Psoas muscle (tissue), 7 donors: ENCODE measurements at regions not wholly inside any gene's neighbourhood (a gene's known extent, or its start where the extent isn't known, plus 50 kb on each side); places are given as distances from the start of the nearest gene placed in this dataset.

Source experiments
- ATAC-seq, 4 donors: fragments of 200-7000 bp; cut with Tn5 transposase; one replicate each; pipeline ENCODE4 v1.9.1; 2020; ENCODE audit warnings: moderate library complexity in 3 of 4, mild to moderate bottlenecking in 2 of 4
- DNase-seq, 2 donors: peaks; one replicate each; pipeline ENCODE4 v3.0.0-alpha.2; 2020
- H3K27ac ChIP-seq: fragments of 200-600 bp; one replicate; pipeline ENCODE4 v1.8.0; 2022
- H3K27me3 ChIP-seq, 3 donors: fragments of 200-600 bp in 1 of 3; one replicate each; pipeline versions ENCODE4 v1.6.1 to v1.8.0; 2013 to 2022; ENCODE audit warnings: low read length in 2 of 3, mild to moderate bottlenecking in 2 of 3, moderate library complexity in 1 of 3; ENCODE audit not compliant: insufficient read depth in 3 of 3
- H3K36me3 ChIP-seq, 2 donors: fragments of 200-600 bp in 1 of 2; one replicate each; pipeline versions ENCODE4 v1.6.1 to v1.8.0; 2013 to 2022; ENCODE audit warnings: low read depth in 1 of 2, mild to moderate bottlenecking in 1 of 2, moderate library complexity in 1 of 2; ENCODE audit not compliant: insufficient read depth in 1 of 2
- H3K4me1 ChIP-seq: fragments of 200-600 bp; one replicate; pipeline ENCODE4 v1.8.0; 2022
- H3K4me3 ChIP-seq: fragments of 200-600 bp; one replicate; pipeline ENCODE4 v1.8.0; 2022; ENCODE audit warnings: mild to moderate bottlenecking
- H3K9me3 ChIP-seq: fragments of 200-600 bp; one replicate; pipeline ENCODE4 v1.8.0; 2022
- WGBS, 3 donors: extraction: QIAGEN DNeasy Blood & Tissue Kit; methylation state at CpG; one replicate each; pipeline versions ENCODE4 v1.1.6 to v1.1.7; 2013; 5-methylcytosine and 5-hydroxymethylcytosine counted together
- intact Hi-C, 2 donors: fragments of 100-400 bp; cut with DNase I; formaldehyde crosslinking; loops; one replicate each; pipeline versions ENCODE4 v1.11.0 to v1.14.2; 2022
- TF ChIP-seq, protein P1 (sequence below): fragments of 200-600 bp; IDR thresholded peaks from one replicate; pipeline ENCODE4 v1.8.0; 2022; ENCODE audit warnings: antibody characterized with exemption
- donor health status: healthy with polysubstance abuse.
- donor health status: DM: no; HTN: no; CAD: no; lungs with moderate emphysema.
- donor health status: Bipolar disorder and iron deficiency.
- donor health status: healthy.
- donor health status: DM: yes; HTN: yes; CAD: no.
- donor health status: DM: no; HTN: no; CAD: no.
- donor health status: DM: yes; HTN: yes; CAD: no.

DNA sequence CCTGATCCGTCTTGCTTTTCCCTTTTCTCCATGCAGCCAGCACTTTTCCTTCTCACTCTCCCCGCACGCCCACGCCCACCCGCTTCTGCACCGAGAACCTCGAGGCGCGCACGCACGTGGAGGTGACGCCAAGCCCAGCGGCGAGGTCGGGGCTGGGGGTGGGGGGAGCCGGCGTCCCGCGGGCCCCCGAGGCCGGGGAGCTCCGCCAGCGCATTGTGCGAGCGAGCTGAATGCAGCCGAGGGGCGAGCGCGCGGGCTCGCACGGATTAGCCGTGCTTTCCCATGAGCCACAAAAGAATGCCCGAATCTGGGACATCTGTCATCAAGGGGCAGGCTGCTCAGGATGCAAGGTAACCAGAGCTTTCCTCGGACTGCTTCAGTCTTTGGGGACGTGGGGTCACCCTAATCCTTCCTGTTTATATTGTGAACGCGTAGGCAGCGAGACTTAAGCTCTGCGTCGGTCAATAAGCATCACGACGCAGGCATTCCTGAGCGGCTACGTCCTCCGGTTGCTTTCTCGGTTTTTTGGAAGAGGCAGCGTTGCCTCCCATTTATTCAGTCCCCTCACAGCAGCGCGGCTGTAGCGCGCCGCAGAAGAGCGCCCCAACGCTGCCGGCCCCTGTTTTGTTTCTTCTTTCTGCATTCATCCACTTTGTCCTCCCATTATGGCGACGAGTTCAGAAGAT lies 67.3 kb upstream of the AKT3 start:
- ATAC-seq: peak; percentile 19 to 59 (median 50)
- DNase-seq: peak in 1 of 2 donors; percentile 23
- Histone ChIP-seq H3K9me3 (no peaks in the 10 kb centered on the region), H3K4me3 (peak overlapping the region; percentile 58), H3K27me3 (peaks cover 0 to 37% (median 4%) of the 10 kb centered on the region in 3 donors), H3K27ac (no peak overlapping the region), H3K4me1 (peaks cover 5% of the 10 kb centered on the region), H3K36me3 (no peaks in the 10 kb centered on the region)
- WGBS, 3 donors: 1% methylated on average over 54 to 58 of the region's 58 CpGs
- TF ChIP-seq, protein P1, sequence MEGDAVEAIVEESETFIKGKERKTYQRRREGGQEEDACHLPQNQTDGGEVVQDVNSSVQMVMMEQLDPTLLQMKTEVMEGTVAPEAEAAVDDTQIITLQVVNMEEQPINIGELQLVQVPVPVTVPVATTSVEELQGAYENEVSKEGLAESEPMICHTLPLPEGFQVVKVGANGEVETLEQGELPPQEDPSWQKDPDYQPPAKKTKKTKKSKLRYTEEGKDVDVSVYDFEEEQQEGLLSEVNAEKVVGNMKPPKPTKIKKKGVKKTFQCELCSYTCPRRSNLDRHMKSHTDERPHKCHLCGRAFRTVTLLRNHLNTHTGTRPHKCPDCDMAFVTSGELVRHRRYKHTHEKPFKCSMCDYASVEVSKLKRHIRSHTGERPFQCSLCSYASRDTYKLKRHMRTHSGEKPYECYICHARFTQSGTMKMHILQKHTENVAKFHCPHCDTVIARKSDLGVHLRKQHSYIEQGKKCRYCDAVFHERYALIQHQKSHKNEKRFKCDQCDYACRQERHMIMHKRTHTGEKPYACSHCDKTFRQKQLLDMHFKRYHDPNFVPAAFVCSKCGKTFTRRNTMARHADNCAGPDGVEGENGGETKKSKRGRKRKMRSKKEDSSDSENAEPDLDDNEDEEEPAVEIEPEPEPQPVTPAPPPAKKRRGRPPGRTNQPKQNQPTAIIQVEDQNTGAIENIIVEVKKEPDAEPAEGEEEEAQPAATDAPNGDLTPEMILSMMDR: no peak
- intact Hi-C loops: no loop called here

DNA sequence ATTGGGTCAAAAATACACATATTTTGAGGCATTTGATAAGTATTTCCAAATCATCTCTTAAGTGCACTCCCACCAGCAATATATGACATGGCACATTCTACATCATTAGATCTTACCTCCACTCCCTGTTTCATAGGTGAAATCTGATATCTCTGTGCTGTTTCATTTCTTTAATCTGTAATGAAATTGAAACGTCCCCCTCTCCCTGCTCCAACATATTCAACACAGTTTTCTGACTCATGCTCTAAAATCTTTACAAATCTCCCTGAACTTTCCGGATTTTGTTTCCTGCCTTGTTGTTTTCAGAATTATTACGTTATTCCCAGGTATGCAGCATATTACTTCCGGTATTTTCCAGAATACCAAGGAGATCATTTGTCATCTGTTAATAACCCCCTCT lies 66.1 kb upstream of the AKT3 start:
- Histone ChIP-seq H3K4me3 (no peak overlapping the region), H3K27ac (no peak overlapping the region), H3K27me3 (peaks cover 0 to 37% (median 4%) of the 10 kb centered on the region in 3 donors), H3K4me1 (peaks cover 5% of the 10 kb centered on the region), H3K36me3 (no peaks in the 10 kb centered on the region), H3K9me3 (no peaks in the 10 kb centered on the region)
- ATAC-seq (no peak), DNase-seq (no peak)
- 31 to 39% (median 36%) methylated on average over 4 of the region's 4 CpGs for WGBS, 3 donors
- intact Hi-C loops: no loop called here
- TF ChIP-seq, protein P1: no peak

DNA sequence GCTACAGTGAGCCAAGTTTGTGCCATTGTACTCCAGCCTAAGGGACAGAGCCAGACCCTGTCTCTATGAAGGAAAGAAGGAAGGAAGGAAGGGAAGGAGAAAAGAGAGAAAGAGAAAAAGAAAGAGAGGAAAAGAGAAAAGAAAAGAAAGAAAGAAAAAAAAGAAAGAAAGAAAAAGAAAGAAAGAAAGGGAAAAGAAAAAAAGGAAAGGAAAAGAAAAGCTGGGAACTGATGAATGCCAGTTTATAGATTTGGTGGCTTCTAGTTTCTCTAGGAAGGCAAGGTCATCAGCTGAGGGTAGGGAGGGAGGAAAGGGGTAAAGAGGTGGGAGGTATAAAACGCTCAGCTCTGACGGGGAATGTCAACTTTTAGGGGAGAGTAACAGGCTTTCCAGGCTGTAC lies 62.3 kb upstream of the AKT3 start:
- Histone ChIP-seq H3K36me3 (no peaks in the 10 kb centered on the region), H3K27me3 (peaks cover 0 to 17% (median 0%) of the 10 kb centered on the region in 3 donors), H3K4me1 (no peaks in the 10 kb centered on the region), H3K9me3 (no peaks in the 10 kb centered on the region), H3K4me3 (no peak overlapping the region), H3K27ac (no peak overlapping the region)
- intact Hi-C loops: no loop called here
- ATAC-seq (no peak), DNase-seq (no peak)
- 77 to 90% (median 85%) methylated on average over 2 of the region's 2 CpGs for WGBS, 3 donors
- TF ChIP-seq, protein P1: no peak

GRCh38 chr1:243910607-243911006 lies 60.6 kb upstream of the AKT3 start:
- Histone ChIP-seq H3K4me1 (no peaks in the 10 kb centered on the region), H3K4me3 (no peak overlapping the region), H3K36me3 (no peaks in the 10 kb centered on the region), H3K27ac (no peak overlapping the region), H3K9me3 (no peaks in the 10 kb centered on the region), H3K27me3 (no peaks in the 10 kb centered on the region)
- DNase-seq (no peak), ATAC-seq (no peak)
- intact Hi-C loops: no loop called here
- TF ChIP-seq, protein P1: no peak
- WGBS, 3 donors: 75 to 76% (median 75%) methylated on average over 6 of the region's 6 CpGs

DNA sequence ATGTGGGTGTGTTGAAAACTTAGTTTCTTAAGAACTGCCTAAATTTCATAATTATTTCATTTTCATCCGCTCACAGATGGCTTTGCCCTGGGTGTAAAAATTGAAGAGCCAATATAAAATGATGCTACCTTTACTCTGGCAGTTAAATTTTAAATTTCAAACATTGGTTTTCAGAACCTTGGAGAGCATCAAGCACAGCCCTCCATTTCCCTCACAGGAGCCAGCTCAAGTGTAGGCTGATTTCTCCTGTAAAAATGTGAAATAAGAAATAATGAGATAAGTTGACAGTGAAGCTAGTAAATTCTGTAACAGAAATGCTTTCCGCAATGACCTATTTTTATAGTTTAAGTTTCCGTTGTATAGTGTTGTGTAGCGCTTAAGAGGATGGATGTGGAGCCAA lies 53.9 kb upstream of the AKT3 start:
- DNase-seq: no peak
- Histone ChIP-seq H3K9me3 (no peaks in the 10 kb centered on the region), H3K36me3 (no peaks in the 10 kb centered on the region), H3K4me3 (no peak overlapping the region), H3K27ac (no peak overlapping the region), H3K4me1 (no peaks in the 10 kb centered on the region), H3K27me3 (peaks cover 0 to 10% (median 0%) of the 10 kb centered on the region in 3 donors)
- ATAC-seq: no peak
- 86 to 91% (median 90%) methylated on average over 4 of the region's 4 CpGs for WGBS, 3 donors
- TF ChIP-seq, protein P1: no peak
- intact Hi-C loops: no loop called here
